ENCODE measurements at regions not wholly inside any gene's neighbourhood (a gene's known extent, or its start where the extent isn't known, plus 50 kb on each side); places are given as distances from the start of the nearest gene placed in this dataset.

DNA sequence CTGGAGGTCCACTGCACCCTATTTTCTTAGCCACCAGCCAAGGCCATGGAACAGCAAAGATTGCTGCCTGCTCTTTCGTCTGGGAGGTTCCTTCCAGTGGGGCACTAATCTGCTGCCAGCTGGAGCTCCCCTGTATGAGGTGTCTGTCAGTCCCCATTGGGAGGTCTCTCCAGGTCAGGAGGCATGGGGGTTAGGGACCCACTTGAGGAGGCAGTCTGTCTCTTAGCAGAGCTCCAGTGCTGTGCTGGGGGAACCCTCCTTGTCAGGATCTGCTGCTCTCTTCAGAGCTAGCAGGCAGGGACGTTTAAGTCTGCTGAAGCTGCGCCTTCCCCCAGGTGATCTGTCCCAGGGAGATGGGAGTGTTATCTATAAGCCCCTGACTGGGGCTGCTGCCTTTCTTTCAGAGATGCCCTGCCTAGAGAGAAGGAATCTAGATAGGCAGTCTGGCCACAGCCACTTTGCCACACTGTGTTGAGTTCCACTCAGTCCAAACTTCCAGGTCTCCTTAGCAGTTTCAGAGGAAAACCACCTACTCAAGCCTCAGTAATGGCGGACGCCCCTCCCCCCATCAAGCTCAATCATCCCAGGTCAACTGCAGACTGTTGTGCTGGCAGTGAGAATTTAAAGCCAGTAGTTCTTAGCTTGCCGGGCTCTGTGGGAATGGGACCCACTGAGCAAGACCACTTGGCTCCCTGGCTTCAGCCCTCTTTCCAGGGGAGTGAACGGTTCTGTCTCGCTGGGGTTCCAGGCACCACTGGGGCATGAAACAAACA is 317.7 kb downstream of the LRRC70 start:
- no peak for TF ChIP-seq MAX (IDR thresholded peaks at IDR 0.05; ENCODE audit: low read depth, low read length)
- TF ChIP-seq, protein P1, sequence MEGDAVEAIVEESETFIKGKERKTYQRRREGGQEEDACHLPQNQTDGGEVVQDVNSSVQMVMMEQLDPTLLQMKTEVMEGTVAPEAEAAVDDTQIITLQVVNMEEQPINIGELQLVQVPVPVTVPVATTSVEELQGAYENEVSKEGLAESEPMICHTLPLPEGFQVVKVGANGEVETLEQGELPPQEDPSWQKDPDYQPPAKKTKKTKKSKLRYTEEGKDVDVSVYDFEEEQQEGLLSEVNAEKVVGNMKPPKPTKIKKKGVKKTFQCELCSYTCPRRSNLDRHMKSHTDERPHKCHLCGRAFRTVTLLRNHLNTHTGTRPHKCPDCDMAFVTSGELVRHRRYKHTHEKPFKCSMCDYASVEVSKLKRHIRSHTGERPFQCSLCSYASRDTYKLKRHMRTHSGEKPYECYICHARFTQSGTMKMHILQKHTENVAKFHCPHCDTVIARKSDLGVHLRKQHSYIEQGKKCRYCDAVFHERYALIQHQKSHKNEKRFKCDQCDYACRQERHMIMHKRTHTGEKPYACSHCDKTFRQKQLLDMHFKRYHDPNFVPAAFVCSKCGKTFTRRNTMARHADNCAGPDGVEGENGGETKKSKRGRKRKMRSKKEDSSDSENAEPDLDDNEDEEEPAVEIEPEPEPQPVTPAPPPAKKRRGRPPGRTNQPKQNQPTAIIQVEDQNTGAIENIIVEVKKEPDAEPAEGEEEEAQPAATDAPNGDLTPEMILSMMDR (IDR thresholded peaks at IDR 0.05; ENCODE audit: low read depth, low read length): no peak
